Liver (tissue), 3 donors: ENCODE measurements at regions not wholly inside any gene's neighbourhood (a gene's known extent, or its start where the extent isn't known, plus 50 kb on each side); places are given as distances from the start of the nearest gene placed in this dataset.

Experiments
- CTCF ChIP-seq: fragments of 150-350 bp; IDR thresholded peaks from 2 replicates; pipeline ENCODE4 v1.5.1; 2017; ENCODE audit warnings: improper control_type of control experiment, low read depth, low read length; ENCODE audit not compliant: missing input control
- EGR1 ChIP-seq, 2 donors: IDR thresholded peaks; 2 replicates each; pipeline ENCODE4 v1.6.1; 2016 to 2018; ENCODE audit warnings: antibody characterized with exemption in 2 of 2, low read depth in 2 of 2
- FOXA1 ChIP-seq: IDR thresholded peaks from 2 replicates; pipeline ENCODE4 v1.6.1; 2016; ENCODE audit warnings: antibody characterized with exemption
- JUND ChIP-seq, 2 donors: IDR thresholded peaks; 2 replicates each; pipeline ENCODE4 v1.6.1; 2016; ENCODE audit warnings: antibody characterized with exemption in 2 of 2
- RAD21 ChIP-seq, 2 donors: IDR thresholded peaks; 2 replicates each; pipeline ENCODE4 v1.6.1; 2016; ENCODE audit warnings: antibody characterized with exemption in 2 of 2, mild to moderate bottlenecking in 2 of 2
- REST ChIP-seq: IDR thresholded peaks from 2 replicates; pipeline ENCODE4 v1.6.1; 2016; ENCODE audit warnings: antibody characterized with exemption, mild to moderate bottlenecking
- RXRA ChIP-seq, 2 donors: IDR thresholded peaks; 2 replicates each; pipeline ENCODE4 v1.6.1; 2017 to 2018; ENCODE audit warnings: antibody characterized with exemption in 2 of 2, mild to moderate bottlenecking in 1 of 2
- TAF1 ChIP-seq: conservative IDR thresholded peaks from 2 replicates; pipeline ENCODE4 v1.6.1; 2016; ENCODE audit warnings: antibody characterized with exemption, mild to moderate bottlenecking
- YY1 ChIP-seq: IDR thresholded peaks from 2 replicates; pipeline ENCODE4 v1.6.1; 2016; ENCODE audit warnings: antibody characterized with exemption, mild to moderate bottlenecking
- TF ChIP-seq, protein P1 (sequence below): IDR thresholded peaks from 2 replicates; pipeline ENCODE4 v1.6.1; 2016; ENCODE audit warnings: antibody characterized with exemption
- donor health status: healthy.
- donor health status: healthy.

- TF ChIP-seq CTCF (no peak), EGR1 (IDR thresholded peaks at IDR 0.05; ENCODE audit: low read depth in 2 of 2) (no peak), YY1 (no peak), TAF1 (no peak), RXRA (IDR thresholded peaks at IDR 0.05) (no peak), FOXA1 (no peak), JUND (IDR thresholded peaks at IDR 0.05) (no peak), RAD21 (IDR thresholded peaks at IDR 0.05) (no peak), REST (no peak)
- TF ChIP-seq, protein P1, sequence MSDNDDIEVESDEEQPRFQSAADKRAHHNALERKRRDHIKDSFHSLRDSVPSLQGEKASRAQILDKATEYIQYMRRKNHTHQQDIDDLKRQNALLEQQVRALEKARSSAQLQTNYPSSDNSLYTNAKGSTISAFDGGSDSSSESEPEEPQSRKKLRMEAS = no peak
Measured at GRCh38 chr22:49132009-49132408, 695.7 kb downstream of the BRD1 start.
